ENCODE measurements at regions not wholly inside any gene's neighbourhood (a gene's known extent, or its start where the extent isn't known, plus 50 kb on each side); places are given as distances from the start of the nearest gene placed in this dataset.
"Not testable (repeated sequence)": the region's sequence is repeated elsewhere in the genome, so short reads cannot be mapped to it uniquely, and the experiment has no call there.

- H3K4me3 ChIP-seq (ENCODE audit: low read length) = no peak overlapping the region
- 93% methylated on average over 2 to 4 of the region's 4 CpGs for WGBS, 2 experiments (ENCODE audit: insufficient coverage in 1 of 2, insufficient read length in 1 of 2)
- H3K9me3 Mint-ChIP-seq = no peaks in the 10 kb centered on the region
- TF ChIP-seq CTCF (conservative IDR thresholded peaks at IDR 0.05) = no peak
- H3K4me1 Mint-ChIP-seq = peaks cover 39% of the 10 kb centered on the region
- H3K4me3 Mint-ChIP-seq = no peak overlapping the region
- peaks cover 9% of the 10 kb centered on the region for H3K4me1 ChIP-seq (ENCODE audit: control insufficient read depth, insufficient read depth, low read length)
- DNase-seq = no peak
- no peak overlapping the region for H3K27ac Mint-ChIP-seq
- H3K36me3 ChIP-seq (ENCODE audit: control insufficient read depth, insufficient read depth, low read length) = no peaks in the 10 kb centered on the region
- H3K27me3 Mint-ChIP-seq (ENCODE audit: insufficient read depth) = no peaks in the 10 kb centered on the region
- H3K9ac ChIP-seq (ENCODE audit: extremely low read depth, low read length, poor library complexity, severe bottlenecking) = no peak overlapping the region
- no peak overlapping the region for H3K27ac ChIP-seq (ENCODE audit: low read depth, low read length)
- H3K9me3 ChIP-seq (ENCODE audit: control insufficient read depth, low read length) = no peaks in the 10 kb centered on the region
- no peaks in the 10 kb centered on the region for H3K36me3 Mint-ChIP-seq (ENCODE audit: low read depth)
- H3K27me3 ChIP-seq (ENCODE audit: control insufficient read depth, insufficient read depth, low read length, poor library complexity, severe bottlenecking) = no peaks in the 10 kb centered on the region
These were observed 139.0 kb upstream of the LRIG3 start for GRCh38 chr12:59059088-59059935.

- H3K4me1 Mint-ChIP-seq = peaks cover 36% of the 10 kb centered on the region
- TF ChIP-seq CTCF (conservative IDR thresholded peaks at IDR 0.05) = no peak
- DNase-seq = no peak
- no peaks in the 10 kb centered on the region for H3K9me3 ChIP-seq (ENCODE audit: control insufficient read depth, low read length)
- no peaks in the 10 kb centered on the region for H3K27me3 Mint-ChIP-seq (ENCODE audit: insufficient read depth)
- no peak overlapping the region for H3K9ac ChIP-seq (ENCODE audit: extremely low read depth, low read length, poor library complexity, severe bottlenecking)
- peaks cover 9% of the 10 kb centered on the region for H3K4me1 ChIP-seq (ENCODE audit: control insufficient read depth, insufficient read depth, low read length)
- no peaks in the 10 kb centered on the region for H3K27me3 ChIP-seq (ENCODE audit: control insufficient read depth, insufficient read depth, low read length, poor library complexity, severe bottlenecking)
- no peaks in the 10 kb centered on the region for H3K36me3 ChIP-seq (ENCODE audit: control insufficient read depth, insufficient read depth, low read length)
- WGBS, 2 experiments (ENCODE audit: insufficient coverage in 1 of 2, insufficient read length in 1 of 2) = 78 to 97% methylated on average over 1 to 3 of the region's 3 CpGs
- no peak overlapping the region for H3K27ac Mint-ChIP-seq
- no peak overlapping the region for H3K27ac ChIP-seq (ENCODE audit: low read depth, low read length)
- no peak overlapping the region for H3K4me3 Mint-ChIP-seq
- no peaks in the 10 kb centered on the region for H3K36me3 Mint-ChIP-seq (ENCODE audit: low read depth)
- no peak overlapping the region for H3K4me3 ChIP-seq (ENCODE audit: low read length)
- no peaks in the 10 kb centered on the region for H3K9me3 Mint-ChIP-seq
These were observed 136.7 kb upstream of the LRIG3 start for GRCh38 chr12:59056966-59057365.

GRCh38 chr12:59055204-59055860 lies 135.0 kb upstream of the LRIG3 start:
- H3K27ac Mint-ChIP-seq = no peak overlapping the region
- Histone ChIP-seq H3K4me3 (ENCODE audit: low read length) (no peak overlapping the region), H3K9ac (ENCODE audit: extremely low read depth, low read length, poor library complexity, severe bottlenecking) (no peak overlapping the region), H3K9me3 (ENCODE audit: control insufficient read depth, low read length) (no peaks in the 10 kb centered on the region), H3K27ac (ENCODE audit: low read depth, low read length) (no peak overlapping the region), H3K36me3 (ENCODE audit: control insufficient read depth, insufficient read depth, low read length) (no peaks in the 10 kb centered on the region), H3K4me1 (ENCODE audit: control insufficient read depth, insufficient read depth, low read length) (peaks cover 8% of the 10 kb centered on the region), H3K27me3 (ENCODE audit: control insufficient read depth, insufficient read depth, low read length, poor library complexity, severe bottlenecking) (no peaks in the 10 kb centered on the region)
- H3K36me3 Mint-ChIP-seq (ENCODE audit: low read depth) = no peaks in the 10 kb centered on the region
- no peaks in the 10 kb centered on the region for H3K9me3 Mint-ChIP-seq
- no peaks in the 10 kb centered on the region for H3K27me3 Mint-ChIP-seq (ENCODE audit: insufficient read depth)
- no peak for TF ChIP-seq CTCF (conservative IDR thresholded peaks at IDR 0.05)
- peaks cover 23% of the 10 kb centered on the region for H3K4me1 Mint-ChIP-seq
- no peak overlapping the region for H3K4me3 Mint-ChIP-seq
- DNase-seq = no peak
- no CpG with 5 or more reads among the region's 1 CpG for WGBS, 2 experiments (ENCODE audit: insufficient coverage in 1 of 2, insufficient read length in 1 of 2)

GRCh38 chr12:59053266-59053899 lies 133.1 kb upstream of the LRIG3 start:
- WGBS, 2 experiments (ENCODE audit: insufficient coverage in 1 of 2, insufficient read length in 1 of 2) = 91 to 97% methylated on average over 7 to 11 of the region's 11 CpGs
- H3K27me3 Mint-ChIP-seq (ENCODE audit: insufficient read depth); H3K9me3 Mint-ChIP-seq; H3K27ac ChIP-seq (ENCODE audit: low read depth, low read length); DNase-seq; H3K4me3 ChIP-seq (ENCODE audit: low read length); H3K27me3 ChIP-seq (ENCODE audit: control insufficient read depth, insufficient read depth, low read length, poor library complexity, severe bottlenecking); H3K9ac ChIP-seq (ENCODE audit: extremely low read depth, low read length, poor library complexity, severe bottlenecking); H3K36me3 ChIP-seq (ENCODE audit: control insufficient read depth, insufficient read depth, low read length); H3K4me3 Mint-ChIP-seq; H3K36me3 Mint-ChIP-seq (ENCODE audit: low read depth); H3K9me3 ChIP-seq (ENCODE audit: control insufficient read depth, low read length); H3K4me1 ChIP-seq (ENCODE audit: control insufficient read depth, insufficient read depth, low read length); H3K27ac Mint-ChIP-seq: not testable (repeated sequence)
- peaks cover 12% of the 10 kb centered on the region for H3K4me1 Mint-ChIP-seq

Data from endodermal cell (in vitro differentiated cells).